ENCODE measurements at regions not wholly inside any gene's neighbourhood (a gene's known extent, or its start where the extent isn't known, plus 50 kb on each side); places are given as distances from the start of the nearest gene placed in this dataset.

DNA sequence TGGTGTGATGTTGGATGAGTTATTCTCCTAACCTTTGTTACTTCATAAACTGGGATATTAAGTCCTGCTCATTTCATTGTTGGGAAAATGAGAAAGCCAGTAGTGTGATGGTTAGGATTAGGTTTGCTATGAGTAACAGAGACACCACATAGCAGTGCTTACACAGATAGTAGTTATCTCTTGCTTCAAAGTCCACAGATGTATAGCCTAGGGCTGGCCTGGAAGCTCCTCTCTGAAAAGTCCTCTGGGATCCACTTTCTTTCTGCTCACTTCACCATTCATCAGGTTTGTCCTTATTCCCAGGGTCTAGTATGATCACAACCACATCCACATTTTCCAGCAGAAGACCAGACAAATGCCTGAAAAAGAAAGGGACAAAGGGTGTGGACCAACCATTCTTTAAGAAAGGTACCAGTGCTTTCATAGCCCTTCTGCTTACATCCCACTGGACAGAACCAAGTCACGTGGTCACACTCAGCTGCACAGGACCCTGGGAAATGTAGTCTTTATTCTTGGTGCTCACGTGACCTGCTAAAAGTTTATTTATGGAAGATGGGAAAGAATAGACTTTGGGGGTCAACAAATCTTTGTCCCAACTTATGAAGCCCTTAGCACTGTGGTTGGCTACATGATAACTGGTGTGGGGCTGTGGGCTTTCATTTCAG lies 108.9 kb downstream of the INSIG2 start:
- Histone ChIP-seq H3K9ac (ENCODE audit: low read length) (no peak overlapping the region), H3K4me1 (ENCODE audit: insufficient read depth, low read length) (no peaks in the 10 kb centered on the region), H3K36me3 (ENCODE audit: insufficient read depth, low read length) (no peaks in the 10 kb centered on the region), H3K4me3 (ENCODE audit: low read depth in 1 of 2, low read length in 2 of 2) (no peak overlapping the region), H3K27me3 (ENCODE audit: control insufficient read depth in 1 of 2, insufficient read depth in 2 of 2, low read length in 2 of 2) (no peaks in the 10 kb centered on the region), H3K9me3 (ENCODE audit: low read length) (no peaks in the 10 kb centered on the region), H3K27ac (ENCODE audit: low read depth, low read length) (no peak overlapping the region)

DNA sequence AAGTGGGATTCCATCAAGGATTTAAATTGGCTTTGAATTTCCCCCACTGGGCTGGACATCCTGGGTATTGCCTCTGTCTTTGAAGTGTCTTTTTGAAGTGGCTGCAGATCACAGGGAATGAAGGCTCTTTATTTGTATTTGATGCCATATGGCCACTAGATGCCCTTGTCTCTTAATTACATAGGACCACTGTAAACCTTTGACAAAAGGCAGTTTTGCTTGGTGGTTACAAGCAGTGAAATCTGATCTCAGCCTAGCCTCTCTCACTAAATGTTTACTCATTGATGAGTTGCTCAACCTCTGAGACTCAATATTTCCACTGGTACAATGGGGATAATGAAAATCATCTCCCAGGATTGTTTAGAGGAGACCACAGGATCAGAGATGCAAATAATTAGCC lies 102.2 kb downstream of the INSIG2 start:
- H3K27me3 ChIP-seq (ENCODE audit: control insufficient read depth in 1 of 2, insufficient read depth in 2 of 2, low read length in 2 of 2) = no peaks in the 10 kb centered on the region
- H3K9me3 ChIP-seq (ENCODE audit: low read length) = no peaks in the 10 kb centered on the region
- H3K4me3 ChIP-seq (ENCODE audit: low read depth in 1 of 2, low read length in 2 of 2) = no peak overlapping the region
- peaks cover 4% of the 10 kb centered on the region for H3K4me1 ChIP-seq (ENCODE audit: insufficient read depth, low read length)
- H3K9ac ChIP-seq (ENCODE audit: low read length) = no peak overlapping the region
- H3K36me3 ChIP-seq (ENCODE audit: insufficient read depth, low read length) = no peaks in the 10 kb centered on the region
- H3K27ac ChIP-seq (ENCODE audit: low read depth, low read length) = no peak overlapping the region

DNA sequence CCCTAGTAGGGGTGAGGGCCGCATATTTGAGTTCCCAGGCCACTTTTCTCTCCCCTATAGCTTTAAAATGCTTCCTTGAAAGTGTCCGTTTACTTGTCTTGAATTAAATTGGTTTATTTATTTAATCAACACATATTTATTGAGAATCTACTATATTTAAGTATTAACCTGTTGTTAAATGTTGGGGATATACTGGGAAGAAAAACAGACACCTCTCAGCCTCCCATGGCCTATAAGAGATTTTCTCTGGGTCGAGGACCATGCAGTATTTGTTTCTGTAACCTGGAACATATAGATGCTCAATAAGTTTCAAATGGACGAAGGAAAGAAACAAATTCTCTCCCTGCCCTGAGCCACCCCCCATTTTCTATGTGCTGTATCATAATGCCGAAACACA lies 98.6 kb downstream of the INSIG2 start:
- Histone ChIP-seq H3K4me1 (ENCODE audit: insufficient read depth, low read length) (peaks cover 4% of the 10 kb centered on the region), H3K27ac (ENCODE audit: low read depth, low read length) (peak overlapping the region; percentile 86), H3K9ac (ENCODE audit: low read length) (peak overlapping the region; percentile 31), H3K27me3 (ENCODE audit: control insufficient read depth in 1 of 2, insufficient read depth in 2 of 2, low read length in 2 of 2) (no peaks in the 10 kb centered on the region), H3K4me3 (ENCODE audit: low read depth in 1 of 2, low read length in 2 of 2) (peak overlapping the region; percentile 50 to 63), H3K9me3 (ENCODE audit: low read length) (no peaks in the 10 kb centered on the region), H3K36me3 (ENCODE audit: insufficient read depth, low read length) (no peaks in the 10 kb centered on the region)

DNA sequence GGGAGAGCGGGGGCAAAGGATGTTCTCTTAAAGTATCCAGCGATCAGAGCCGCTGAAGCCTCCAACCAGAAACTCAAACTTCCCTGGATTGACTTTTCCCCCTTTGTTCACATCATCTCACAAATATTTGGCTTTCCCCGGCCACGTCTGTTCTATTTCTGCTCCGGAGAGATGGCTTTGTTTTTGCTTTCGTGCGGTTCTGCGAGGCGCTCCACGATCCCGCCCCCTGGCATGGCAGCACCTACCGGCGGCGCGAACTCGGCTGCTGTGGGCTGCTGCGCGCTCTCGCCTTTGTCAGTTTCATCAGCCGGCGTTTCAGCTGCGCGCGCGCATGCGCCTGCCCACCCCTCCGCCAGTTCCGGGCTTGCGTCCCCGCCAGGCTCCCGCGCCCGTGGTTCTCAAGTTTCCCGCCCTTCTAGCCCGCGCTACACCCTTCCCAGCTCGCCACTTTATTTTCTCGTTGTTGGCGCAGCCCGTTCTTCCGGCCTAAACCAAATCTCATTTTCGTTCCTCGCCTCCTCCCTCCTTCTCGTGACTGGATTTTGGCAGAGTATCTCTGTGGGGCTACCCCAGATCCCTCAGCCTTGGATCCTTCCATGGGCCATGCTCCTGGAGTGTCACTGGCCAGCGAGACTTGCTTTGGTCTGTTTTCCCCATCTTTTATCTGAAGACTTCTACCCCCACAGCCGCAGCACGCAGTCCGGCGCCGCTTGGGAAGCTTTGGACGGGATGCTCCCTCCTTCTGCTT lies 98.0 kb downstream of the INSIG2 start:
- H3K27me3 ChIP-seq (ENCODE audit: control insufficient read depth in 1 of 2, insufficient read depth in 2 of 2, low read length in 2 of 2) = no peaks in the 10 kb centered on the region
- no peaks in the 10 kb centered on the region for H3K9me3 ChIP-seq (ENCODE audit: low read length)
- H3K4me3 ChIP-seq (ENCODE audit: low read depth in 1 of 2, low read length in 2 of 2) = peak overlapping the region; percentile 50 to 63
- no peaks in the 10 kb centered on the region for H3K36me3 ChIP-seq (ENCODE audit: insufficient read depth, low read length)
- peaks cover 4% of the 10 kb centered on the region for H3K4me1 ChIP-seq (ENCODE audit: insufficient read depth, low read length)
- H3K9ac ChIP-seq (ENCODE audit: low read length) = peak overlapping the region; percentile 31
- peak overlapping the region; percentile 86 for H3K27ac ChIP-seq (ENCODE audit: low read depth, low read length)

DNA sequence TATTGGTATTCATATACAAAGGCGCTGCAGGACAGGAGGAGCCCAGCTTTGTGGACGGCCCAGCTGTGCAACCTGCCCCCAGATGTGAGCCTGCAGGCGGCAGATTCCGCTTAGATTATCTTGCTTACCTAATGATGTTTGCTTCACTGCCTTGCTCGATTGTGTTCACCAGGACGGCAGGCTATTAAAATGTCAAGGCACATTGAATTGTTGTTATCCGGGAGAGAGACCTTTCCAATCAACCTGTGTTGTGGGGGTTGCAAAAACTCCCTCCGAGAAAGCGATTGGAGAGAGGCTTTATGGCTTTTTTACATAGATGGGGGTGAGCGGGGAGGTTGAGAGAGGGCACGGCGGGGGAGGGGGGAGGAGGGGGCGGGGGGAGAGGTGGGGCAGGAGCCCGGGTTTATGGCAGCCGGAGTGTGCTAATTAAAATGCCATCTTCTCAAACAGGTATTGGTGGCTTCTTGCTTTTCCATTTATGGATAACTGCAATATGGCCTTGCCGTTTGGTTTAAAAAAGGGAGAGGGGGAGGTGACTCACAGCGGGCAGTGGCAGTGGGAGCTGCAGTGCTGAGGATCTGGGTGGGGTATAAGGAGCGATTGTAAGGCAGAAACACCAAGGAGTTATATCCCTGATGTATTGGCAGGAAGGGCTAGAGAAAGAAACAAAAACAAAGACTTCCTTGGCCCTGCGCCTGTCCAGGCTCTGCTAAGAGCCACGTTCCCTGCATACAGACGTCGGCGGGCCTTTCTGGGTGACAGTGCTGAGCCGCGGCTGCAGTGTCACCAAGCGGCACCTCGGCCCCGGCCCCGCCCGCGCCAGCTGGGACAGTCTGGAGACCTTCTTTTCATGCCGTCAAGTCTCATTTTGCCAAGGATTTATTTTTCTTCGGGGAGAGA lies 97.2 kb downstream of the INSIG2 start:
- Histone ChIP-seq H3K4me1 (ENCODE audit: insufficient read depth, low read length) (peaks cover 4% of the 10 kb centered on the region), H3K9me3 (ENCODE audit: low read length) (no peaks in the 10 kb centered on the region), H3K27me3 (ENCODE audit: control insufficient read depth in 1 of 2, insufficient read depth in 2 of 2, low read length in 2 of 2) (no peaks in the 10 kb centered on the region), H3K4me3 (ENCODE audit: low read depth in 1 of 2, low read length in 2 of 2) (peak overlapping the region; percentile 50 to 63), H3K9ac (ENCODE audit: low read length) (peak overlapping the region; percentile 31), H3K27ac (ENCODE audit: low read depth, low read length) (peak overlapping the region; percentile 86), H3K36me3 (ENCODE audit: insufficient read depth, low read length) (no peaks in the 10 kb centered on the region)

DNA sequence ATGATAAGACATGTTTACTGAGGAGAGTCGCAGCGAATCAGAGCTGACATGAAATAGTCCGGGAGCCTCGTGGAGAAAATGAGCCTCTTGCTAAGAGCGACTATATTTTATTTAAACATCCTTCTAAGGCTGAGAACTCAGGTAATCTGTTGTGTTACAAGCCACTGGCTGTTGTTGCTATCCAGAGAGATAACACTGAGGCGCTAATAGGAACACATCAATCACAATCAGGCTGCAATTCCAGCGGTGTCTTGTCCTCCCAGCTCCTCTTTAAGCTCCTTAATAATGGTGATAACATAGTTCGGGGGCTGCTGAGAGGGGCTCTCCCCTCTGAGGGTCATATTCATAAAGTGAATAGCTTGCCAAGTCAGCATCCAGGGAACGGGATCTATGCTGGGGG lies 95.1 kb downstream of the INSIG2 start:
- Histone ChIP-seq H3K4me1 (ENCODE audit: insufficient read depth, low read length) (peaks cover 4% of the 10 kb centered on the region), H3K27ac (ENCODE audit: low read depth, low read length) (no peak overlapping the region), H3K9me3 (ENCODE audit: low read length) (no peaks in the 10 kb centered on the region), H3K36me3 (ENCODE audit: insufficient read depth, low read length) (no peaks in the 10 kb centered on the region), H3K27me3 (ENCODE audit: control insufficient read depth in 1 of 2, insufficient read depth in 2 of 2, low read length in 2 of 2) (no peaks in the 10 kb centered on the region), H3K9ac (ENCODE audit: low read length) (no peak overlapping the region), H3K4me3 (ENCODE audit: low read depth in 1 of 2, low read length in 2 of 2) (no peak overlapping the region)

DNA sequence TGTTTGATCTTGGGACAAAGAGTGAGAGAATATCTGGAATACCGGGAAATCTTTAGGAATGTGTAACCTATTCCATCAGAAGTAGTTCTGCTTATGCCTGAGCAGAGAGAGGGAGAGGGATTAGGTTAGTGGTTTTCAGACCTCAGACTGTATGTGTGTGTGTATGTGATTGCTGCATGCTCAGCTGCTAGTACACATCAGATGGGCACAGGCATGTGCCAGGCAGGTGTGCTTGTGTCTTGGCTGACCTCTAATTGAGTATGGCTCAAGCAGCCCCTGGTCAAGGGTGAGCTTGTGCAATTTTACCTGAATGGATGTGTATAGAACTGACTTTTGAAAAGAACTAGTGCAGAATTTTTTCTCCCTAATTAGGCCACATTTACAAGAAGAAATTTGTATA lies 91.2 kb downstream of the INSIG2 start:
- Histone ChIP-seq H3K9ac (ENCODE audit: low read length) (no peak overlapping the region), H3K9me3 (ENCODE audit: low read length) (no peaks in the 10 kb centered on the region), H3K36me3 (ENCODE audit: insufficient read depth, low read length) (no peaks in the 10 kb centered on the region), H3K27me3 (ENCODE audit: control insufficient read depth in 1 of 2, insufficient read depth in 2 of 2, low read length in 2 of 2) (no peaks in the 10 kb centered on the region), H3K4me3 (ENCODE audit: low read depth in 1 of 2, low read length in 2 of 2) (no peak overlapping the region), H3K4me1 (ENCODE audit: insufficient read depth, low read length) (no peaks in the 10 kb centered on the region), H3K27ac (ENCODE audit: low read depth, low read length) (no peak overlapping the region)

DNA sequence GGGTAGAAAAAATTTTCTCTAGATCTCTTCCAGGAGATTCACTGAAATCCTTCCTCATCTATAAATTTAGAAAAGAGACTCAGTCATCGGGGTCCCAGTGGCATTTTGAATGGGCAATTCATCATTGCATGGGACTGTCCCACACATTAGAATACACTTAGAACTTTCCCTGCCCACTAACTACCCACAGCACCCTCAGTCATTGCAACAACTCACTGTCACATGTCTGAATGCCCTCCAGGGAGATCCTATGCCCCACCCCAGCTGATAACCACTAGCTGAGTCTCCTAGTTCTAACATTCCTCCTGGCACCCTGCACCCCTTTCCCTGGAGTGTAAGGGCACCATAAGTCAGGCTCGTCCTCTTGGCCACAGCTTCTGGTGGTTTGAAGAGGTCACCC lies 89.6 kb downstream of the INSIG2 start:
- Histone ChIP-seq H3K9ac (ENCODE audit: low read length) (no peak overlapping the region), H3K4me3 (ENCODE audit: low read depth in 1 of 2, low read length in 2 of 2) (no peak overlapping the region), H3K27ac (ENCODE audit: low read depth, low read length) (no peak overlapping the region), H3K9me3 (ENCODE audit: low read length) (no peaks in the 10 kb centered on the region), H3K27me3 (ENCODE audit: control insufficient read depth in 1 of 2, insufficient read depth in 2 of 2, low read length in 2 of 2) (no peaks in the 10 kb centered on the region), H3K36me3 (ENCODE audit: insufficient read depth, low read length) (no peaks in the 10 kb centered on the region), H3K4me1 (ENCODE audit: insufficient read depth, low read length) (no peaks in the 10 kb centered on the region)

DNA sequence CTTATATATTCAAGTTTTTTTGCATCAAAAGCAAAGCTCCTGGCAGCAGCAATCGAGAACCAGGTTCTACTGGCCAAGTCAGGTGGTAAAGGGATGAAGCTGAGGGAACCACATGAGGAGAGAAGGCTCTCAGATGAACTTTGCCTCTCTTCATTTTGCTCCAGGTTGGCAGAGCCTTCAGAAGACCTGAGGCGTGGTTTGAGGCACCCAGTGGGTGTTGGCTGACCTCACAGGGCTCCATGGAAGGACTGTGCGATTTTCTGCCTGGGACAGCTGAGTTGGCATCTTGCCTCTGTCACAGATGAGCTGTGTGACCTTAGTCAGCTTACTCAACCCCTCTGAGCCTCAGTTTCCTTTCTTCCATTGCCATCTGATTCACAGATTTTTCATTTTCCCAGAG lies 89.0 kb downstream of the INSIG2 start:
- Histone ChIP-seq H3K4me1 (ENCODE audit: insufficient read depth, low read length) (no peaks in the 10 kb centered on the region), H3K27me3 (ENCODE audit: control insufficient read depth in 1 of 2, insufficient read depth in 2 of 2, low read length in 2 of 2) (no peaks in the 10 kb centered on the region), H3K9me3 (ENCODE audit: low read length) (no peaks in the 10 kb centered on the region), H3K4me3 (ENCODE audit: low read depth in 1 of 2, low read length in 2 of 2) (no peak overlapping the region), H3K9ac (ENCODE audit: low read length) (no peak overlapping the region), H3K27ac (ENCODE audit: low read depth, low read length) (no peak overlapping the region), H3K36me3 (ENCODE audit: insufficient read depth, low read length) (no peaks in the 10 kb centered on the region)

DNA sequence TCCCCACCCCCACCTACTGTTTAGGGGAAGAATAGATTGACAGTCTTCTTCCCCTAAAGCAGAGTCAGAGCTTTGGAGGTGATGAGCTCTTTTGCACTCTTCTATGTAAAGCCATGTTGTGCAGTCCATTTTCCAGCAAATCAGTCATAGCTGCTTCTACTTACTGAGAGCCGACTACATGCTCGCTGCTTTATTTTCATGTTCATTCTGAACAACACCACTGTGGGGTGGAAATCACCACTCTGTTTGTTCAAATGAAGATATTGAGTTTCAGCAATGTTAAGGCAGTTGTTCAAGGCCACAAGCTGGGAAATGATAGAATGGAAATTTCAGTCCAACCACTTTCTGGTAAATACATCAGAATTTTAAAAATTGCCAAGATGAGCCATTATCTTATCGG lies 88.3 kb downstream of the INSIG2 start:
- Histone ChIP-seq H3K36me3 (ENCODE audit: insufficient read depth, low read length) (no peaks in the 10 kb centered on the region), H3K27me3 (ENCODE audit: control insufficient read depth in 1 of 2, insufficient read depth in 2 of 2, low read length in 2 of 2) (no peaks in the 10 kb centered on the region), H3K9me3 (ENCODE audit: low read length) (no peaks in the 10 kb centered on the region), H3K4me3 (ENCODE audit: low read depth in 1 of 2, low read length in 2 of 2) (no peak overlapping the region), H3K27ac (ENCODE audit: low read depth, low read length) (no peak overlapping the region), H3K9ac (ENCODE audit: low read length) (no peak overlapping the region), H3K4me1 (ENCODE audit: insufficient read depth, low read length) (no peaks in the 10 kb centered on the region)

DNA sequence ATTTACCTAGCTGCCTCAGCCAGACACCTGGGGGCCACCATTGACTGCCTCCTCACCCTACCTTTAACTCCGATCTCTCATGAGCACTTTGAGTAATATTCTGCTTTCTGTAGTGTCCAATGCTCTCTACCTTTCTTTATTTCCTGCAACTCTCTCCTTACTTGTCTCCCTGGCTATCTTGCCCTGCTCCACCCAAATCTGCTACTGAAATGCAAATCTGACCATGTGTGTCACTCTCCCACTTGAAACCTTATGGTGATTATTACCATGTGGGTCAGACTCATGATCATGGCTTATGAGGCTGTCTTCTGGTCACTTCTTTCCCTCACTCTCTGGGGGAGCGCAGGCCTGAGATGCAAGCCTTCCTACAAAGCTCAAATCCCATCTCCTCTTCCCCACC lies 83.3 kb downstream of the INSIG2 start:
- Histone ChIP-seq H3K27ac (ENCODE audit: low read depth, low read length) (no peak overlapping the region), H3K36me3 (ENCODE audit: insufficient read depth, low read length) (no peaks in the 10 kb centered on the region), H3K4me1 (ENCODE audit: insufficient read depth, low read length) (no peaks in the 10 kb centered on the region), H3K9me3 (ENCODE audit: low read length) (no peaks in the 10 kb centered on the region), H3K9ac (ENCODE audit: low read length) (no peak overlapping the region), H3K4me3 (ENCODE audit: low read depth in 1 of 2, low read length in 2 of 2) (no peak overlapping the region), H3K27me3 (ENCODE audit: control insufficient read depth in 1 of 2, insufficient read depth in 2 of 2, low read length in 2 of 2) (no peaks in the 10 kb centered on the region)

Measured in muscle layer of colon (tissue), 2 donors.